ENCODE measurements at regions not wholly inside any gene's neighbourhood (a gene's known extent, or its start where the extent isn't known, plus 50 kb on each side); places are given as distances from the start of the nearest gene placed in this dataset.
"Not testable (repeated sequence)": the region's sequence is repeated elsewhere in the genome, so short reads cannot be mapped to it uniquely, and the experiment has no call there.

DNA sequence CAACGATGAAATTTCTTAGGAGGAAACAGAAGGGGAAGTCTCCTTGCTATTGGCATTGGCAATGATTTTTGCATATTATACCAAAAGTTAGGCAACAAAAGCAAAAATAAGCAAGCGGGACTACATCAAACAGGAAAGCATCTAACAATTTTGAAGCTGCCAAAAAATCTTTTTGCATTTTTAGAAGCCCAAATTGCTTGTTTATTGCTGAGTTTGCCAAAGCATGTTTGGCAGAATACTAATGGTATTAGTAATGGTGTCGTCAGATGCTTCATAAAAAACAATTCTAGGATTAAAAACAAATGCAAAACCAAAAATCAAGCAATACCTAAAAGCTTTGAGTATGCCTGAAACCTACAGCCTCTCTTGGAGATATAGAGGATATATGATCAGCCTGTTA lies 80.0 kb downstream of the GALR1 start:
- no peak for DNase-seq (ENCODE audit: low spot score)

DNA sequence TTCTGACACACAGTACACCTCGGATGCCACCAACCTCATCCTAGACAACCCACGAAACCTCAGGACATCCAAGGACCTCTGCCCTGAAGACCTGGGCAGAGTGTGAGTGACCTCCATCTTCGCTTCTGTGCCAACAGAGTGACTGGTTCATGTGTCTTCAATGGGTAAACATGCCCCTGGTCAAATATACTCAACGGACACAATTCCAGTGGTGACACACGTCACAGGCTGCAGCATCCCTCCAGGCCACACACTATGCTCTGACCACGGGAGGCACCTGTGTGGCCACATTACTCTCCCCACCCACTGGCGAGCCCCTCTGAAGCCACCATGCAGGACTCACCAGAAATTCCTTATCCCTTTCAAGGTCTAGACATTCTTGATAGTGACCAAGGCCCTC lies 85.2 kb downstream of the GALR1 start:
- DNase-seq (ENCODE audit: low spot score) = no peak

DNA sequence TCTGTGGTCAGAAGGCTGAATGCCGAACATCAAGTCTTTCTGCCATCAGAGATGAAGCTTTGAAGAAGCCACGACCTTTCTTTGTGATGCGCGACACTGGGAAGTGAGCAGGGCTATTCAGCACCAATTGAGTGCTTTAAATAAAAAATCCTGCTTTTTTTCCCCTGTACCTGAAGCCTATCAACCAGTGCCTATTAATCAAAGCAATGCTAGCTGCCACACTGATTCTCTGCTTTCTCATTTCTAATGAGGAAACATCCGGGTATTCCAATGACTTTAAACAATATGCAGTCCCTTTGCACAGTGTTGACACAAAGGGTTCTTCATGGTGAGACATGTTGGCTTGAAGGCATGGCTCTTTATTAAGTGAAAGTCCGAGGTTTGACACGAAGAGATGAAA lies 88.0 kb downstream of the GALR1 start:
- DNase-seq (ENCODE audit: low spot score) = no peak

DNA sequence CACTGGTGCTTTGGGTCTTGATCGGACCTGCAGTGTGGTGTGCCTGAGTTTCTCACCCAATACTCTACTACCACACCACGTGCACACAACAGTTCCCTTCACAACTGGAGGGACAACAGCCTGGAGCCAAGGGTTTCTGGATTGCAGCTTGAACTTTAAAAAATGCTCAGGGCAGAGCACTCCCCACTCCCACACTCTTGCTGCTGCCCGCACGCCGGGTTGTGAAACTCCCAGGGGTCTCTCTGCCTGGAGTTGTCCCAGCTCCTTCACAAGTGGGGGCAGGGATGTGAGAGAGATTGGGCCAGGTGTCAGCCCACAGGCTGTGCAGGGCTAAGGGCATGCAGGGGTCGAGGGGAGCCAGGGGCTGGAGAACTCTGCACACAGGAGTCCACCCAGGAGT lies 89.4 kb downstream of the GALR1 start:
- no peak for DNase-seq (ENCODE audit: low spot score)

DNA sequence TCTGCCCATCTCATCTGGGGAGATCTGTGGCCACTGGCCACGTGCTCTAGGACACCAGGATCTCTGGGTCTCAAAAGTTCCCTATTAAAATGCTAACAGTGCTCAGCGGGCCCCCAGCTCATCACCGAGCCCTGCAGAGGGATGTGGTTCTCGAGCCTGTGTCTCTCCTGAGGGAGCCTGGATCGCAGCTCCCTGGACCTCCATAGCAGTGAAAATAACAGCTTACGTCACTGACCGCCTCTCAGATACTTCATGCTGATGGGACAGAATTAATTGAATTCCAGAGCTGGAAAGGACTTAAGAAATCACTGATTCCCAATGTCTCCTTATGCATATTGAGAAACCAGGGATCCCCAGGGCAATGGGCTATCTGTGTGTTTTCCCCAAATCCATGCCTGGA lies 90.0 kb downstream of the GALR1 start:
- DNase-seq (ENCODE audit: low spot score) = no peak

DNA sequence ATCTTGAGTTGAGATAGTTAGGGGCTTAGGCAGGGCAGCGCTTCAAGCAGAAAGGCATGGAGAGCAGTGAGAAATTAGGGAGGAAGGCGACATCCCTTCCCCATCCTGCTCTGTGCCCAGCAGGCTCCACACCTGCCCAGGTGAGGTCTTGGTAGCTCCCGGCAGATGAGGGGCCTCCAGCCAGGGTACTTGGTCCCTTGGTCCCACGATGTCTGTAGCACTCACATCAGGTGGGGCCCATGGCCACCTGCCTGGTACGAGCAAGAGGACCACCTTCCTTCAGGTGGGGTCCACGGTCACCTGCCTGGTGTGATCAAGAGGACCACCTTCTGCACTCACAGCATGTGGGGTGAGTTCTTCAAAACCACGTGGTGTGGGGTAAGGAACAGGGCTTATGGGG lies 91.2 kb downstream of the GALR1 start:
- DNase-seq (ENCODE audit: low spot score) = no peak

DNA sequence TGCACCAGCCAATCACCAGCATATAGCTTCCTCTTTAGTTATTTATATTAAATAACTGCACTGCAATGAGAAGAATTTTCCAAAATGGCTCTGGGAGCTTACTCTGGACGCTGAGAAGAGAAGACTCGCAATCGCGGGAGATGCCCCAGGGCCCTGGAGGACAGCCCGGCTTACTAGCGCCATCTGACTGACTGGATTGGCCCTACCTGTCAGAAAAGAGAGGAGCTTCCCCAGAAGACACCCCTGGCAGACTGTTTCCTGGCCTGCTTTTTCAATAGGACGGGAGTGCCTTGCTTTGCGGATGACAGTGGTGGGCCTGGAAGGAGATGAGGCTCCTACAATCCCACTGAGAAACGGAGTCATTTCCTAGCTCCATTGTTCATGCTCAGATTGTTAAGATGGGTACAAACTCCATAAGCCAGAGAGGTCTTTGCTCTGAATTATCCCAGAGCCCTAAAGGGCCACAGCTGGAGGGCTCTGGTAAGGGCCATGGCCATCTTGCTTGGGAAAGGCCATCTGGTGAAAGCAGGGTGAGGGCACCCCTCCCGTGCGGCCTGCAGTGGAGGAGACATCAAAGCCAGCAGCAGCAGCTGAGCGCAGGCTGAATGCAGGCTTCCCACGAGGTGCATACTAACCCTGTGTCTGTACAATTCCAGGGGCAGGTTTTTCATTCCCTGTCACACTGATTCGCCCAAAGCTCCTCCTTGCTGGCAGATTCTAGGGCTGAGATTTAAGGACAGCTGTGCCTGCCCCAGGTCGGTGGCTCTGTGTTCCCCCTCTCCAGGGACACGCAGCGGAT lies 92.1 kb downstream of the GALR1 start:
- no peak for DNase-seq (ENCODE audit: low spot score)

DNA sequence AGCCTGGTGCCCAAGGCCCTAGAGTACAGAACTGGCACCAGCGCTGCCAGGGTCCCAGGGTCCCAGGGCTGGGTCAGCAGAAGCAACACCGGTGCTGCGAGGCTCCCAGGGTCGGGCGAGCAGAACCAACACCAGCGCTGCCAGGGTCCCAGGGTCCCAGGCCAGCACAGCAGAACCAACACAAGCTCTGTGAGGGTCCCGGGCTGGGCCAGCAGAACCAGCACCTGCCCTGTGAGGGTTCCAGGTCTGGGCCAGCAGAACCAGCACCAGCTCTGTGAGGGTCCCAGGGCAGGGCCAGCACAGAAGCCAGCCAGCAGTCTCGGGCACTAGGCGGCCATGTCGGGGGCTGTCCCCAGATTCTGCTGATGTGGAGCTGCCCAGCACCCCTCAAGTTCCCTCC lies 93.1 kb downstream of the GALR1 start:
- DNase-seq (ENCODE audit: low spot score) = no peak

DNA sequence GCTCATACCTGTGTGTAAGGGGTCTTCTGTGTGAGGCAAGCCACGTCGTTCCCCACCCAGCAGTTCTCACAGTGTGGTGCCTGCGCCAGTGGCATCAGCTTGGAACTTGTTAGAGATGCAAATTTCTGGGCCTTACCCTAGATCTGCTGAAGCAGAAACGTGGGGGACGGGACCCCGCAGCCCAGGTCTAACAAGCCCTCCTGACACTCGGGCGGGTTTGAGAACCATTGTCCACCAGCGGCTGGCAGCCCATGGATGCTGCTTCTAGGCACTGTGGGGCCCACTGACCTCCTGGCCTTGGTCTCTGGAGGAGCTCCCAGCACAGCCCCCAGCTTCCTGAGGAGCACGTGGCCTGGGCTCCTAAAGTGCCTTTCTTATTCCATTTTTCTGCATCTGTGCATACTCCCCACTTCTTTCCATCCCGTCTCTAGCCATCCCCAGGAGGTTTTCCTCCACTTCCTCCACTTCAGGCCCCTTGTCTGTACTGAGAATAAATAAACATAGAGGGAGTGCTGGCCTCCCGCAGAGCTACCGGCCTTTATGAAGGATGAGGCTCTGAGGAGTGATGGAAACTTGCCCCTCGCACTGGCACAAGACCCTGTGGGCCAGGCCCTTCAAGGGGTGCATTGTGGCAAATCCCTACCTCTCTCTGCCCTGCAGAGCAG lies 94.3 kb downstream of the GALR1 start:
- no peak for DNase-seq (ENCODE audit: low spot score)

DNA sequence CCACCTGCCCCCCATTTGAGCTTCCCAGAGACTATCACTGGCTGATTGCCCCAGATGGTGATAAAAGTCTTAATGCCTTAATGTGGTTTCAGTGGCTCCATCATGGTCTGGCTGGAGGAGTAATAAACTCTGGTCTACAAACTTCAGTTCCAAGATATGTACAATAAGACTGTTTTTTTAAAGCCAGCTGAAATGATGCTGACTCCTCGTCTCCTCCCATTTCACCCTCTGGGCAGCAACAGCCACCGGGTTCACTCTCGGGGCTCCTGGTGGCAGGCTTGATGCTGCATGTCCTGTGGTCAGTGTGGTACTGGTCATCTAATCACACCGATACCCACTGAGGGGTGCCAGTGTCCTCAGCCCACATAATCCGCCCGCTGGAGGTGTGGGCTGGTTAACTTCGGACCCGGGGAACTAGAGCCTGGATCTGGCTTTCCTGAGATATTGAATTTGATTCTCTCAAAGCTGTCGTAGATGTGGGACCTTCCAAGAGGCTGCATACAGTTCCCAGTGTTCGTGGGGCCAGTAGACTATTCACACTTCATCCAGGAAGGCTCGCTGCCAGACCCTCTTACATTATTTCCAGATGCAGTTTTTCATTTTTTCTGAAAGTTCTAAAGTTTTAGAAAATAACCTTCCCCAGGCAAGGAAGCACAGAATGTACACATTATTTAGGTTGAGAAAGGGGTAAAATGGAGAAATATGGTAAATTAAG lies 95.3 kb downstream of the GALR1 start:
- no peak for DNase-seq (ENCODE audit: low spot score)

DNA sequence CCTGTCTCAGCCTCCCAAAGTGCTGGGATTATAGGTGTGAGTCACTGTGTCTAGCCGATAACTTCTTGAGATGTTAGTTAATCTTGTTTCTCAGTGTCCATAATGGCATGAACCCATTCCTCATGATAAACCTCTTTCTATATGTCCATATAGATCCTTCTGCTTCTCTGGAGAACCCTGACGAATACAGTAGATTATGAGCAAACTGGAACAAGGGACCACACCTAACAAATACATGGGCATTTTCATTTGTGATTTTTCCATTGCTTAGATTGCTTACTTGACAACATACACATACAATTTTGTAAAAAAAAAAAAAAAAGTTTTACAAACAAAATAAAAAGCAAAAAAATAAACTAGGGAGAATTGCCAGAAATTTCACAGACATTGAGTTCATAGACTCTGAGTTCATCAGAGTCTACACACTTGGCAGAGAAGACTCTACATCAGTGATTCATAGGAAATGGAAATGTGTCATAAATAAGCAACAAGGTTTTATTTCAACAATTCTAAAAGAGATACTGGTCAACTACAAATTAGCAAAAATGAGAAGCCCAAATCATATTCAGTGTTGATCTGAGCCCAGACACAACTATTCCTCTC lies 96.7 kb downstream of the GALR1 start:
- DNase-seq (ENCODE audit: low spot score) = no peak

DNA sequence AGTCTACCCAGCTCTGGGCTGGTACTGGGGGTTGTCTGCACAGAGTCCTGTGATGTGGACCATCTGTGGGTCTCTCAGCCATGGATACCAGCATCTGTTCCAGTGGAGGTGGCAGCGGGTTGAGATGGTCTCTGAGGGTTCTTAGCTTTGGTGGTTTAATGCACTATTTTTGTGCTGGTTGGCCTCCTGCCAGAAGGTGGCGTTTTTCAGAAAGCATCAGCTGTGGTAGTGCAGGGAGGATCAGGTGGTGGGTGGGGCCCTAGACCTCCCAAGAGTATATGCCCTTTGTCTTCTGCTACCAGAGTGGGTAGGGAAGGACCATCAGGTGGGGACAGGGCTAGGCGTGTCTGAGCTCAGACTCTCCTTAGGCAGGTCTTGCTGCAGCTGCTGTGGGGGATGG lies 103.7 kb downstream of the GALR1 start:
- DNase-seq (ENCODE audit: low spot score) = not testable (repeated sequence)

DNA sequence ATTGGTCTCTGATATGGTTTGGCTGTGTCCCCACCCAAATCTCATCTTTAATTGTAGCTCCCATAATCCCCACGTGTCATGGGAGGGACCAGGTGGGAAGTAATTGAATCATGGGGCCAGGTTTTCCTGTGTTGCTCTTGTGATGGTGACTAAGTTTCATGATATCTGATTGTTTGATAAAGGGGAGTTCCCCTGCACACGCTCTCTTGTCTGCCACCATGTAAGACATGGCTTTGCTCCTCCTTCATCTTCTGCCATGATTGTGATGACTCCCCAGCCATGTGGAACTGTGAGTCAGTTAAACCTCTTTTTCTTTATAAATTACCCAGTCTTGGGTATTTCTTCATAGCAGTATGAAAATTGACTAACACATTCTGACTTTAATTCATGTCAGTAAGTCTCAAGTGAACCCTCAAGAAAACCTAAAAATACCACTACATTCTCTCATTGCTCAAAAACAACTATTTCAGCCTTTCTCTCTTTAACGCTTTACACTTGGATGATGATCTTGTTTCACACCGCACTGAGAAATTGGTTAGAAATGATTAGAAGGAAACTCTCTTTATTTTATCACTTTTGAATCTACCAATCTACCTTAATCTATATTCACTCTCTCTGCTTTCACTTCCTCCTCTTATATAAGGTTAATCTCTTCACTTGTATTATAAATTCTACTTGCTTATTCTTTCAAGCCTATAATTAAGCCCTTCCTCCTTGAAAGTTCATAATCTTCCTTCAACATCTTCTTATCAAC lies 110.1 kb downstream of the GALR1 start:
- DNase-seq (ENCODE audit: low spot score) = no peak

DNA sequence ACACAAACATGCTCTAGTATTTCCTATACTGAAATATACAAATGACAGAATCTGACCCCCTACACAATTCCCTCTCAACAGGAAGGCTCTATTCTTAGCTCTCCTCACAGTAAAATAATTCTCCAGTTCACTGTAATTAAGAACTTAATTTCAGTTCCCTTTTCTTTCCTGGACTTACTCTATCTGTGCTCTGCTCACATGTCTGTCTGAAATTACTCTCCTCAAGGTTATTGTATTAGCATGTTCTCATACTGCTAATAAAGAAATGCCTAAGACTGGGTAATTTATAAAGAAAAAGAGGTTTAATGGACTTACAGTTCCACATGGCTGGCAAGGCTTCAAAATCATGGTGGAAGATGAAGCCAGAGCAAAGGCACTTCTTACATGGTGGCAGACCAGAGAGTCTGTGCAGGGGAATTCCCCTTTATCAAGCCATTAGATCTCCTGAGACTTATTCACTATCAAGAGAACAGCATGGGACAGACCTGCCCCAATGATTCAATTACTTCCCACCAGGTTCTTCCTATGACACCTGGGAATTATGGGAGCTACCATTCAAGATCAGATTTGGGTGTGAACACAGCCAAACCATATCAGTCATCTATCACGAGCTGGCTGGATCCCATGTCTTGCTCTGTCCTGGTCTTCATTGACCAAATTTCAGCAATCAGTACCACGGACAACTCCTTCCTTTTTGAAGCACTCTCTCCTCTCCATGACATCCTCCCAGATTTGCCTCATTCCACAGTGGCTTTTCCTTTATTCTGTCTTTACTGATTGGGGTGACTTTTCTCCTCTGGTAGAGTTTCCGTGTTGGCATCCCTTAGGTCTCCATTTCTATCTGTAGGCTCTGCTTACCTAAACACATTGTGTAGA lies 110.9 kb downstream of the GALR1 start:
- no peak for DNase-seq (ENCODE audit: low spot score)

DNA sequence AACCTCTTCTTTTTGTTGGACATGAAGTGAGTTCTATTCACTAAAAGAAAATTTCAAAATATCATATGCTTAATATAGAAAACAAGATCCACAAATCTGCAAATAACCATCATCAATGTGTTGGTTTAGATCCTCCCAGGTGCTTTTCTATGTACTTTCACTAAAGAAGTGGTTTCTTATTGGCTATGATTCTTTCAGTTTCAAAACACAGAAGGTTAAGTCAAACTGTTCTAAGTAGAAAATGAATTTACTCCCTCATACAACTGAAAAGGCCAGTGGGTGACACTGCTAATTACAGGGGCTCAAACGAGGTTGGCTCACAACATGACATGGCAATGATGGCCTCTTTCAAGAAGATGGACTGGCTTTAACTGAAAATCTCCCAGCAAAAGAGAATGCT lies 111.7 kb downstream of the GALR1 start:
- no peak for DNase-seq (ENCODE audit: low spot score)

DNA sequence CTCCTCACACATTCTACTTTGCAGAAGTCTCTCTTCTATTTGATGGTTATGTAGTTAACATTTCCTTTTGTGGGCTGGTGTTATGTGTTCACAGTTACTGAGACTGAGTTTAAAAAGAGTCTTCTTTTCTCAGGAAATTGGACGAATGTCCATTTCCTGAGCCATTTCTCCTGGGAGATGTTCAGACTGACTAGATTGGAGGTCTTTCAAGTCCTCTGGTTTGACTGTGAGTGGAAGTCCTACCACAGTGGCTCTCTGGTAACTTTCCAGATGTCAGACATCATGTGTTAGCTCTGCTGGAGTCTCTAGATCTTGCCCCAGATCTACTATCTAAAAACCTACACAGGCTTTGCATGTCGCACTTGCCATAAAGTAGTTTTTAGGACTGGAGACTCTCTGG lies 116.0 kb downstream of the GALR1 start:
- no peak for DNase-seq (ENCODE audit: low spot score)

DNA sequence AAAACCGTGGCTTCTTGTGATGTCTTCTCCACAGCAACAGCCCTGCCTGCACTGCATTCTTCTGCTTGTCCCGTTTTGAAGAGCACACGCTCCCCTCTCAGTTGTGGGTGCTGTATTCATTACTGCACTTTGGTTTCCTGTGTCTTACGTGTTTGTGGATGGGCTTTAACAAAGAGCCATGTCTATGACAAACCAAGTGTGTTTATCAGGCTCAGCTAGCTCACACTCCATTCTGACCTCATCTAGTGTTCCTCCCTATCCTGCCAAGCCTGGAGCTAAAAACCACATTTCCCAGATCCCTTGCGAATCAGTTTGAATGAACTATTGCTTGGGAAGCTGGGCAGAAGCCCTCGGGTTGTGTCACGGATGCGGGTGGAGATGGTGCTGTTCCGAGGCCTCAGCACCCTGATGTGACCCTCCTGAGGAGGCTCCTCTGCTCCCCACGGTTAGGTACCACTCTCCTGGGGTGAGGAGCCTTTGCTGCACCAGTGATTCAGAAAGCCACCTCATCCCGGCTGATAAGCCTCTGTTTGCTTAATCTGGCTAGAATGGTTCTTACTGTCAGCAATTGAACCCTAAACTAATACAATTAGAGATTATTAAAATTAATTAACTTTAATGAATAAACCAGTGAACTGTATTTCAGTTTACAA lies 116.5 kb downstream of the GALR1 start:
- DNase-seq (ENCODE audit: low spot score) = no peak

DNA sequence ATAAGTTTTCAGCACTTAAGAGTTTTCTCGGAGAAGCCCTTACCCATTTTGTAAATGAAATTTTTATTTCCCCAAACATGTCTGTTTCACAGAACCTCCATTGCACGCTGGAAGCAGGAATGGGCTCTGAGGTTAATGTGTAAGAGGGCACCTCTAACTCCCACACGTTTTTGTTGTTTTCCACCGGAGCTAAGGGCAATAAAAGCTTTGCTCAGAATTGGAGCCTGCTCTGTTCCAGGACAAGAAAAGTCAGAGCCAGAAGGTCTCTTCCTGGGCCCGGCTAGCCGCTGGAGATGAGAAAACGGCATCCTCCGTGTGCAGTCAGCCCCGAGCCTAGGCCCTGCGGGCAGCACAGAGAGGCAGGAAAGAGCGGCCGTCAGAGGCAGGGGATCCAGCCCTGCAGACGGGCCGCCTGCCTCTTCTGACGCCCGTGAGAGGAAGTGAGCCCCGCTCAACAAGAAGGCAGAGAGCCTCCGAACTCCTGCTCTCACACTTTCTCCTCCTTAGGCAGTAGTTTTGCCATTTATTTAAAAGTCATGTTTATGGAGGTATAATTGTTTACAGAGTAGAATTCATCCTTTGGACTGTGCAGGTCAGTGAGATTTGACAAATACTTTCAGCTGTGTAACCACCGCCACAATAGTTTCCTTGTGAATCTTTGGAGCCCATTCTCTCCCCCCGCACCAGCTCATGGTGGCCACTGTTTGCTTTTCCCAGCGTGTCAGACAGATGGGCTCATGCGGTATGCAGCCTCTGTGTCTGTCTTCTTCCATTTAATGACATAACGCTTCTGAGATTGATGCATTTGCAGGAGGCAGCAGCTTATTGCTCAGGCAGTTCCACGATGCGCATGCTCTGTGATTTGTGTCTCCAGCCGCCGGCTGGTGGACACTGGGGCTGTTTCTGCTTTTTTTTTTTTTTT lies 117.3 kb downstream of the GALR1 start:
- DNase-seq (ENCODE audit: low spot score) = peak; percentile 43

DNA sequence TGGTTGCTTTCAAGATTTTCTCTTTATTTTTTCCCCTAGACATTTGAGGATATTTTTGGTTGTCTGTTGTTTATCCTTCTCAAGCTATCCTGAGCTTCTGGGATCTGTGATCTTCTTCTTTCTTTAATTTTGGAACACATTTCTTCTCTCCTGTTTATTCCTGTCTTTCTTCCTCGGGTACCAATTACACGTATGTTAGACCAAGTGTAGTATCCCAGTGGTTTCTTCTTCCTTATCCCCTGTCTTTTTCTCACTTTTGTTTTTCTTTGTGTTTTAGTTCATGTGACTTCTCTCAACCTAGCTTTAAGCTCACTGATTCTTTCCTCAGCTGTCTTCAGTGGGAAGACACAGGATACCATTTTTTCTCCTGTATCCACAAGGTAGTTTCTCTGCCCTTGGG lies 120.0 kb downstream of the GALR1 start:
- DNase-seq (ENCODE audit: low spot score) = no peak
